WTC11 (cell line): ENCODE measurements at regions not wholly inside any gene's neighbourhood (a gene's known extent, or its start where the extent isn't known, plus 50 kb on each side); places are given as distances from the start of the nearest gene placed in this dataset.

Source experiments
- ATAC-seq: fragments of 200-7000 bp; cut with Tn5 transposase; 2 replicates; pipeline ENCODE4 v1.10.0; 2021; ENCODE audit warnings: mild to moderate bottlenecking, moderate library complexity
- CTCF ChIA-PET: fragments of 300-600 bp; sonication (Branson Sonifier 250); formaldehyde crosslinking; loops from one replicate; lab custom pipeline; 2021; ENCODE audit warnings: antibody characterized with exemption; lab: Charles Lee
- POLR2A ChIA-PET: fragments of 350-600 bp; sonication (Branson Sonifier 250); formaldehyde crosslinking; loops from one replicate; lab custom pipeline; 2021; ENCODE audit warnings: antibody characterized with exemption; lab: Charles Lee
- DNase-seq: peaks from one replicate; pipeline ENCODE4 v3.0.0; 2021; ENCODE audit warnings: low spot score
- H3K27ac Mint-ChIP-seq: 2 replicates; pipeline ENCODE4 v1.8.0; 2021; ENCODE audit warnings: mixed read lengths
- H3K27me3 Mint-ChIP-seq: 2 replicates; pipeline ENCODE4 v1.8.0; 2021; ENCODE audit warnings: low read depth, mild to moderate bottlenecking, moderate library complexity, mixed read lengths
- H3K36me3 Mint-ChIP-seq: 2 replicates; pipeline ENCODE4 v1.8.0; 2021; ENCODE audit warnings: mixed read lengths
- H3K4me1 Mint-ChIP-seq: 2 replicates; pipeline ENCODE4 v1.8.0; 2022; ENCODE audit warnings: mixed read lengths
- H3K4me3 Mint-ChIP-seq: 2 replicates; pipeline ENCODE4 v1.8.0; 2021; ENCODE audit warnings: mild to moderate bottlenecking, moderate library complexity, mixed read lengths
- H3K9me3 Mint-ChIP-seq: 2 replicates; pipeline ENCODE4 v1.8.0; 2021; ENCODE audit warnings: mixed read lengths
- ATF3 ChIP-seq: sonication (generic); formaldehyde crosslinking; conservative IDR thresholded peaks from 2 replicates; pipeline ENCODE4 v1.8.1; 2022; ENCODE audit warnings: mild to moderate bottlenecking, missing genetic modification reagents
- CREB1 ChIP-seq: sonication (generic); formaldehyde crosslinking; IDR thresholded peaks from 2 replicates; pipeline ENCODE4 v1.8.0; 2023; ENCODE audit warnings: mild to moderate bottlenecking, missing genetic modification reagents
- EMX1 ChIP-seq: fragments of 250-450 bp; sonication (Bioruptor Pico); IDR thresholded peaks from 2 replicates; pipeline ENCODE4 v1.8.0; 2021; ENCODE audit warnings: mild to moderate bottlenecking
- ETV6 ChIP-seq: sonication (generic); formaldehyde crosslinking; IDR thresholded peaks from 2 replicates; pipeline ENCODE4 v1.8.1; 2022; ENCODE audit warnings: mild to moderate bottlenecking, missing genetic modification reagents
- FOXK1 ChIP-seq: sonication (generic); formaldehyde crosslinking; IDR thresholded peaks from 2 replicates; pipeline ENCODE4 v1.8.0; 2022; ENCODE audit warnings: mild to moderate bottlenecking, moderate library complexity, missing genetic modification reagents
- KAT7 ChIP-seq: sonication (generic); formaldehyde crosslinking; IDR thresholded peaks from 2 replicates; pipeline ENCODE4 v1.8.1; 2023; ENCODE audit warnings: missing genetic modification reagents, mild to moderate bottlenecking, borderline replicate concordance
- MXD4 ChIP-seq: fragments of 250-450 bp; sonication (Bioruptor Pico); IDR thresholded peaks from 2 replicates; pipeline ENCODE4 v1.8.0; 2021; ENCODE audit warnings: mild to moderate bottlenecking, moderate library complexity, borderline replicate concordance
- NFE2L1 ChIP-seq: sonication (generic); formaldehyde crosslinking; IDR thresholded peaks from 2 replicates; pipeline ENCODE4 v1.8.1; 2023; ENCODE audit warnings: missing genetic modification reagents
- NR2C2 ChIP-seq: sonication (generic); formaldehyde crosslinking; IDR thresholded peaks from 2 replicates; pipeline ENCODE4 v1.8.0; 2022; ENCODE audit warnings: mild to moderate bottlenecking, missing genetic modification reagents
- NR3C1 ChIP-seq: sonication (generic); formaldehyde crosslinking; conservative IDR thresholded peaks from 2 replicates; pipeline ENCODE4 v1.8.1; 2023; ENCODE audit warnings: low read depth, mild to moderate bottlenecking, missing genetic modification reagents
- OVOL2 ChIP-seq: fragments of 250-450 bp; sonication (Bioruptor Pico); IDR thresholded peaks from 2 replicates; pipeline ENCODE4 v1.9.0; 2021; ENCODE audit warnings: mild to moderate bottlenecking, borderline replicate concordance
- RORB ChIP-seq: fragments of 250-450 bp; sonication (Bioruptor Pico); IDR thresholded peaks from 2 replicates; pipeline ENCODE4 v1.9.0; 2021; ENCODE audit warnings: mild to moderate bottlenecking
- SMAD3 ChIP-seq: sonication (generic); formaldehyde crosslinking; IDR thresholded peaks from 2 replicates; pipeline ENCODE4 v1.8.0; 2022; ENCODE audit warnings: missing genetic modification reagents, mild to moderate bottlenecking, borderline replicate concordance
- TCF7 ChIP-seq: sonication (generic); formaldehyde crosslinking; IDR thresholded peaks from 2 replicates; pipeline ENCODE4 v1.8.0; 2022; ENCODE audit warnings: mild to moderate bottlenecking, low read depth, missing genetic modification reagents, moderate library complexity
- USF2 ChIP-seq: sonication (generic); formaldehyde crosslinking; IDR thresholded peaks from 2 replicates; pipeline ENCODE4 v1.8.1; 2023; ENCODE audit warnings: mild to moderate bottlenecking, missing genetic modification reagents, moderate library complexity
- ZBTB21 ChIP-seq: sonication (generic); formaldehyde crosslinking; IDR thresholded peaks from 2 replicates; pipeline ENCODE4 v1.8.1; 2023; ENCODE audit warnings: mild to moderate bottlenecking, missing genetic modification reagents, borderline replicate concordance
- ZNF232 ChIP-seq: sonication (generic); formaldehyde crosslinking; IDR thresholded peaks from 2 replicates; pipeline ENCODE4 v1.8.0; 2022; ENCODE audit warnings: mild to moderate bottlenecking, missing genetic modification reagents
- ZNF263 ChIP-seq: sonication (generic); formaldehyde crosslinking; IDR thresholded peaks from 2 replicates; pipeline ENCODE4 v1.8.1; 2022; ENCODE audit warnings: low read depth, mild to moderate bottlenecking, moderate library complexity, missing genetic modification reagents
- ZNF396 ChIP-seq: fragments of 250-450 bp; sonication (Bioruptor Pico); IDR thresholded peaks from 2 replicates; pipeline ENCODE4 v1.8.0; 2021; ENCODE audit warnings: mild to moderate bottlenecking, moderate library complexity, borderline replicate concordance
- ZNF416 ChIP-seq: fragments of 250-450 bp; sonication (Bioruptor Pico); IDR thresholded peaks from 2 replicates; pipeline ENCODE4 v1.9.0; 2021; ENCODE audit warnings: mild to moderate bottlenecking, inconsistent platforms
- ZSCAN18 ChIP-seq: fragments of 250-450 bp; sonication (Bioruptor Pico); IDR thresholded peaks from 2 replicates; pipeline ENCODE4 v2.1.2; 2022; ENCODE audit warnings: mild to moderate bottlenecking, moderate library complexity
- TF ChIP-seq, protein P1 (sequence below): sonication (generic); formaldehyde crosslinking; IDR thresholded peaks from 2 replicates; pipeline ENCODE4 v1.8.1; 2022; ENCODE audit warnings: low read depth, missing genetic modification reagents, borderline replicate concordance
- TF ChIP-seq, protein P2 (sequence below): fragments of 250-450 bp; sonication (Bioruptor Pico); IDR thresholded peaks from 2 replicates; pipeline ENCODE4 v1.8.0; 2021; ENCODE audit warnings: mild to moderate bottlenecking
- TF ChIP-seq, protein P3 (sequence below): sonication (generic); formaldehyde crosslinking; IDR thresholded peaks from 2 replicates; pipeline ENCODE4 v1.8.0; 2022; ENCODE audit warnings: mild to moderate bottlenecking, missing genetic modification reagents
- TF ChIP-seq, protein P4 (sequence below): sonication (generic); formaldehyde crosslinking; IDR thresholded peaks from 2 replicates; pipeline ENCODE4 v1.8.1; 2023; ENCODE audit warnings: mild to moderate bottlenecking, missing genetic modification reagents

DNA sequence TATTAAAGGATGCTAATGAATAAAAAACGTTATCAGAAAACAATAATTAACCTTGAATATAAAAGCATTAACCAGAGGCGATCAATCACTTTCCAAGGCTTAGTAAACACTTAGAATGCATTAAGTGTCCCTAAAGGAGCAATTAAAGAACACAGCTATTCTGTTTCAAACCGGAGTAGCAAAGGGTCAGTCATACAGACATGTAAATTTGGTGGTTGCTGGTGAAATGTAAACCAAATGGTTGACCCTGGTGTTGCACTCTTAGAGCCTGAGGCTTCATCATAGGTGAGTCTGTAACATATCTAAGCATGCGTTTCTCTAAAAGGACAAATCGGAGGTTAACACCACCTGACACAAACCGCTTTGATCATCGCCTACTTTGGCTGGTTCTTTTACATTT lies 1280.1 kb downstream of the TYW1 start:
- TF ChIP-seq TCF7 (no peak), NR2C2 (no peak), EMX1 (CRISPR knock-in tag) (no peak), SMAD3 (CRISPR knock-in tag) (no peak), KAT7 (CRISPR knock-in tag) (no peak)
- TF ChIP-seq, protein P1, sequence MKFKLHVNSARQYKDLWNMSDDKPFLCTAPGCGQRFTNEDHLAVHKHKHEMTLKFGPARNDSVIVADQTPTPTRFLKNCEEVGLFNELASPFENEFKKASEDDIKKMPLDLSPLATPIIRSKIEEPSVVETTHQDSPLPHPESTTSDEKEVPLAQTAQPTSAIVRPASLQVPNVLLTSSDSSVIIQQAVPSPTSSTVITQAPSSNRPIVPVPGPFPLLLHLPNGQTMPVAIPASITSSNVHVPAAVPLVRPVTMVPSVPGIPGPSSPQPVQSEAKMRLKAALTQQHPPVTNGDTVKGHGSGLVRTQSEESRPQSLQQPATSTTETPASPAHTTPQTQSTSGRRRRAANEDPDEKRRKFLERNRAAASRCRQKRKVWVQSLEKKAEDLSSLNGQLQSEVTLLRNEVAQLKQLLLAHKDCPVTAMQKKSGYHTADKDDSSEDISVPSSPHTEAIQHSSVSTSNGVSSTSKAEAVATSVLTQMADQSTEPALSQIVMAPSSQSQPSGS = no peak
- TF ChIP-seq, all 79 proteins: peak for 0
- H3K27me3 Mint-ChIP-seq = no peaks in the 10 kb centered on the region
- H3K4me1 Mint-ChIP-seq = peaks cover 19% of the 10 kb centered on the region
- no peak overlapping the region for H3K27ac Mint-ChIP-seq
- no peaks in the 10 kb centered on the region for H3K36me3 Mint-ChIP-seq
- no peak overlapping the region for H3K4me3 Mint-ChIP-seq
- POLR2A ChIA-PET = no interaction called here
- no peaks in the 10 kb centered on the region for H3K9me3 Mint-ChIP-seq
- ATAC-seq (no peak), DNase-seq (no peak)
- CTCF ChIA-PET = interaction anchor here (0.5 to 0.9 kb wide), 2 partner anchors 26 to 975 kb away, joined by 3 read pairs; no protein-coding TSS in a partner anchor

DNA sequence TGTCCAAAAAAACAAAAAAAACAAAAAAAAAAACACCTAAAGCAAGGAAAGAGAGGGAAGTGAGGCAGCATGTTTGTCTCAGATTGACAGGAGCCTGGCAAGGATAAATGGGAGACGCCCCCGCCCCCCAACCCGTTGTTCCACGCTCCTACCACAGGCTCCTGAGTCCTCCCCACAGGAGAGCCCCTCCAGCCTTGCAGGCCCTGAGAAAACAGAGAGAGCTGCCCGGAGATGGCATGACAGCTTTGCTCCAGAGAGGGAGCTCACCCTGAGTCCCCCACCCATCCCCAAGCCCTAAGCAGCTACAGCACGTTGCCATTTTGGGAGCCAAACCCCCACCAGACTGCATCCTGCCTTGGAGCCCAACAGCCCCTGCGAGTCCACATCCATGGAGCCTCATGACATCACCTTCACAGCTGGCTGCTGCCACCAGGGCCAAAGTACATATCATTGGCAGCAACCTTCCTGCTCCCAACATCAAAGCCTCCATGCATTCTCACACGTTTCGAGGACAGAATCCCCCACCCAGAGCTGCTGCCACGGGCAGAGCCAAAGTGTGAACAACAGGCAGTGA lies 1283.3 kb downstream of the TYW1 start:
- Mint-ChIP-seq H3K9me3 (peaks cover 23% of the 10 kb centered on the region), H3K27ac (no peak overlapping the region), H3K4me3 (no peak overlapping the region), H3K27me3 (no peaks in the 10 kb centered on the region), H3K4me1 (peaks cover 14% of the 10 kb centered on the region), H3K36me3 (no peaks in the 10 kb centered on the region; the same call in 1 of the 2 replicates)
- no peak for TF ChIP-seq ZNF263 (CRISPR knock-in tag)
- no peak for TF ChIP-seq CREB1 (CRISPR knock-in tag)
- TF ChIP-seq ZNF232 (CRISPR knock-in tag) = no peak
- no peak for TF ChIP-seq ZBTB21 (CRISPR knock-in tag)
- TF ChIP-seq, protein P2, sequence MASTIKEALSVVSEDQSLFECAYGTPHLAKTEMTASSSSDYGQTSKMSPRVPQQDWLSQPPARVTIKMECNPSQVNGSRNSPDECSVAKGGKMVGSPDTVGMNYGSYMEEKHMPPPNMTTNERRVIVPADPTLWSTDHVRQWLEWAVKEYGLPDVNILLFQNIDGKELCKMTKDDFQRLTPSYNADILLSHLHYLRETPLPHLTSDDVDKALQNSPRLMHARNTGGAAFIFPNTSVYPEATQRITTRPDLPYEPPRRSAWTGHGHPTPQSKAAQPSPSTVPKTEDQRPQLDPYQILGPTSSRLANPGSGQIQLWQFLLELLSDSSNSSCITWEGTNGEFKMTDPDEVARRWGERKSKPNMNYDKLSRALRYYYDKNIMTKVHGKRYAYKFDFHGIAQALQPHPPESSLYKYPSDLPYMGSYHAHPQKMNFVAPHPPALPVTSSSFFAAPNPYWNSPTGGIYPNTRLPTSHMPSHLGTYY = no peak
- no peak for TF ChIP-seq ETV6 (CRISPR knock-in tag)
- no peak for TF ChIP-seq ZNF396 (CRISPR knock-in tag)
- TF ChIP-seq NR3C1 (CRISPR knock-in tag) = no peak
- TF ChIP-seq MXD4 (CRISPR knock-in tag) = no peak
- TF ChIP-seq FOXK1 = no peak
- TF ChIP-seq, protein P3, sequence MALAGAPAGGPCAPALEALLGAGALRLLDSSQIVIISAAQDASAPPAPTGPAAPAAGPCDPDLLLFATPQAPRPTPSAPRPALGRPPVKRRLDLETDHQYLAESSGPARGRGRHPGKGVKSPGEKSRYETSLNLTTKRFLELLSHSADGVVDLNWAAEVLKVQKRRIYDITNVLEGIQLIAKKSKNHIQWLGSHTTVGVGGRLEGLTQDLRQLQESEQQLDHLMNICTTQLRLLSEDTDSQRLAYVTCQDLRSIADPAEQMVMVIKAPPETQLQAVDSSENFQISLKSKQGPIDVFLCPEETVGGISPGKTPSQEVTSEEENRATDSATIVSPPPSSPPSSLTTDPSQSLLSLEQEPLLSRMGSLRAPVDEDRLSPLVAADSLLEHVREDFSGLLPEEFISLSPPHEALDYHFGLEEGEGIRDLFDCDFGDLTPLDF (CRISPR knock-in tag) = no peak
- TF ChIP-seq RORB (CRISPR knock-in tag) = no peak
- no peak for TF ChIP-seq USF2 (CRISPR knock-in tag)
- no peak for TF ChIP-seq ZSCAN18 (CRISPR knock-in tag)
- no peak for TF ChIP-seq ZNF416 (CRISPR knock-in tag)
- TF ChIP-seq, protein P4, sequence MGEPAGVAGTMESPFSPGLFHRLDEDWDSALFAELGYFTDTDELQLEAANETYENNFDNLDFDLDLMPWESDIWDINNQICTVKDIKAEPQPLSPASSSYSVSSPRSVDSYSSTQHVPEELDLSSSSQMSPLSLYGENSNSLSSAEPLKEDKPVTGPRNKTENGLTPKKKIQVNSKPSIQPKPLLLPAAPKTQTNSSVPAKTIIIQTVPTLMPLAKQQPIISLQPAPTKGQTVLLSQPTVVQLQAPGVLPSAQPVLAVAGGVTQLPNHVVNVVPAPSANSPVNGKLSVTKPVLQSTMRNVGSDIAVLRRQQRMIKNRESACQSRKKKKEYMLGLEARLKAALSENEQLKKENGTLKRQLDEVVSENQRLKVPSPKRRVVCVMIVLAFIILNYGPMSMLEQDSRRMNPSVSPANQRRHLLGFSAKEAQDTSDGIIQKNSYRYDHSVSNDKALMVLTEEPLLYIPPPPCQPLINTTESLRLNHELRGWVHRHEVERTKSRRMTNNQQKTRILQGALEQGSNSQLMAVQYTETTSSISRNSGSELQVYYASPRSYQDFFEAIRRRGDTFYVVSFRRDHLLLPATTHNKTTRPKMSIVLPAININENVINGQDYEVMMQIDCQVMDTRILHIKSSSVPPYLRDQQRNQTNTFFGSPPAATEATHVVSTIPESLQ (CRISPR knock-in tag) = no peak
- no peak for TF ChIP-seq OVOL2
- no peak for TF ChIP-seq KAT7 (CRISPR knock-in tag)
- TF ChIP-seq ATF3 = no peak
- no peak for TF ChIP-seq NFE2L1 (CRISPR knock-in tag)
- CTCF ChIA-PET = no interaction called here
- POLR2A ChIA-PET = no interaction called here
- DNase-seq (no peak), ATAC-seq (peak; percentile 65)
